Lung (tissue), 11 donors: ENCODE measurements at regions not wholly inside any gene's neighbourhood (a gene's known extent, or its start where the extent isn't known, plus 50 kb on each side); places are given as distances from the start of the nearest gene placed in this dataset.

Experiments
- ATAC-seq: fragments of 200-7000 bp; cut with Tn5 transposase; one replicate; pipeline ENCODE4 v1.9.1; 2020; ENCODE audit warnings: moderate number of reproducible peaks; ENCODE audit not compliant: insufficient read depth, low FRiP score
- DNase-seq, 3 donors: peaks; one replicate each; pipeline ENCODE4 v3.0.0-alpha.2; 2013 to 2017
- H3K27ac ChIP-seq, 2 donors: one replicate each; pipeline ENCODE4 v1.5.1; 2013; ENCODE audit warnings: mild to moderate bottlenecking in 2 of 2, moderate library complexity in 2 of 2, control low read depth in 1 of 2, inconsistent platforms in 1 of 2, low read depth in 1 of 2, low read length in 1 of 2
- H3K27me3 ChIP-seq, 3 donors: one replicate each; pipeline ENCODE4 v1.5.1; 2013; ENCODE audit warnings: low read length in 2 of 3; ENCODE audit not compliant: control insufficient read depth in 3 of 3, insufficient read depth in 3 of 3
- H3K36me3 ChIP-seq, 4 donors: one replicate each; pipeline ENCODE4 v1.5.1; 2013; ENCODE audit warnings: low read length in 4 of 4, mild to moderate bottlenecking in 1 of 4, moderate library complexity in 1 of 4; ENCODE audit not compliant: control insufficient read depth in 4 of 4, insufficient read depth in 4 of 4
- H3K4me1 ChIP-seq, 5 donors: one replicate each; pipeline ENCODE4 v1.5.1; 2013; ENCODE audit warnings: low read length in 5 of 5, mild to moderate bottlenecking in 2 of 5, moderate library complexity in 1 of 5; ENCODE audit not compliant: control insufficient read depth in 5 of 5, insufficient read depth in 5 of 5
- H3K4me3 ChIP-seq: one replicate; pipeline ENCODE4 v1.5.1; 2013; ENCODE audit warnings: mild to moderate bottlenecking, control low read depth, moderate library complexity
- H3K9ac ChIP-seq, 2 donors: one replicate each; pipeline ENCODE4 v1.5.1; 2013; ENCODE audit warnings: low read length in 2 of 2, control low read depth in 1 of 2; ENCODE audit not compliant: insufficient read depth in 1 of 2
- H3K9me3 ChIP-seq, 4 donors: one replicate each; pipeline ENCODE4 v1.5.1; 2013; ENCODE audit warnings: low read length in 3 of 4, mild to moderate bottlenecking in 1 of 4, moderate library complexity in 1 of 4; ENCODE audit not compliant: control insufficient read depth in 4 of 4, insufficient read depth in 3 of 4
- CTCF ChIP-seq: IDR thresholded peaks from 2 replicates; pipeline ENCODE4 v1.5.1; 2012; ENCODE audit warnings: mild to moderate bottlenecking; ENCODE audit errors: control extremely low read depth, extremely low read depth
- WGBS, 2 donors: extraction: QIAGEN DNeasy Blood & Tissue Kit; methylation state at CpG; one replicate each; pipeline ENCODE4 v1.1.7; 2013; 5-methylcytosine and 5-hydroxymethylcytosine counted together
- donor health status: control.
- donor health status: control.
- donor health status: Bipolar disorder and iron deficiency.
- donor health status: healthy.
- donor health status: DM: yes; HTN: yes; CAD: no.

GRCh38 chr3:29195056-29195455 is 85.8 kb upstream of the RBMS3 start:
- Histone ChIP-seq H3K36me3 (no peaks in the 10 kb centered on the region), H3K27me3 (no peaks in the 10 kb centered on the region), H3K27ac (no peak overlapping the region), H3K4me1 (no peaks in the 10 kb centered on the region), H3K9ac (no peak overlapping the region), H3K9me3 (peaks cover 0 to 3% (median 1%) of the 10 kb centered on the region in 4 donors), H3K4me3 (no peak overlapping the region)
- WGBS, 2 donors = 32 to 63% methylated on average over 3 of the region's 3 CpGs
- TF ChIP-seq CTCF = no peak
- ATAC-seq = no peak
- no peak for DNase-seq

- no peak for DNase-seq
- H3K27me3 ChIP-seq = no peaks in the 10 kb centered on the region
- no peaks in the 10 kb centered on the region for H3K9me3 ChIP-seq
- no peak overlapping the region for H3K4me3 ChIP-seq
- no peak overlapping the region for H3K27ac ChIP-seq
- no peaks in the 10 kb centered on the region for H3K36me3 ChIP-seq
- no peak overlapping the region for H3K9ac ChIP-seq
- H3K4me1 ChIP-seq = no peaks in the 10 kb centered on the region
- 72 to 88% methylated on average over 1 of the region's 1 CpG for WGBS, 2 donors
- no peak for TF ChIP-seq CTCF
- no peak for ATAC-seq
Observed at GRCh38 chr3:29201604-29202003, 79.3 kb upstream of the RBMS3 start.

GRCh38 chr3:29202378-29202777 is 78.5 kb upstream of the RBMS3 start:
- Histone ChIP-seq H3K27ac (no peak overlapping the region), H3K36me3 (no peaks in the 10 kb centered on the region), H3K27me3 (no peaks in the 10 kb centered on the region), H3K4me3 (no peak overlapping the region), H3K9ac (no peak overlapping the region), H3K9me3 (no peaks in the 10 kb centered on the region), H3K4me1 (no peaks in the 10 kb centered on the region)
- WGBS, 2 donors = 84 to 86% methylated on average over 4 of the region's 4 CpGs
- no peak for TF ChIP-seq CTCF
- DNase-seq (no peak), ATAC-seq (no peak)

GRCh38 chr3:29203851-29204250 is 77.0 kb upstream of the RBMS3 start:
- Histone ChIP-seq H3K9ac (no peak overlapping the region), H3K27me3 (no peaks in the 10 kb centered on the region), H3K9me3 (no peaks in the 10 kb centered on the region), H3K4me1 (no peaks in the 10 kb centered on the region), H3K4me3 (no peak overlapping the region), H3K36me3 (no peaks in the 10 kb centered on the region), H3K27ac (no peak overlapping the region)
- no peak for TF ChIP-seq CTCF
- 83 to 91% methylated on average over 1 of the region's 1 CpG for WGBS, 2 donors
- DNase-seq (no peak), ATAC-seq (no peak)
